IMR-90 (cell line): ENCODE measurements at regions not wholly inside any gene's neighbourhood (a gene's known extent, or its start where the extent isn't known, plus 50 kb on each side); places are given as distances from the start of the nearest gene placed in this dataset.

Experiments
- ATAC-seq: fragments of 200-7000 bp; cut with Tn5 transposase; 2 replicates; pipeline ENCODE4 v1.9.1; 2020; ENCODE audit warnings: low read depth, mild to moderate bottlenecking, moderate library complexity
- BruUV-seq: library from RNA; stranded (reverse); fragments of 400-500 nt; replicated peaks from 2 replicates; lab custom pipeline; 2021; lab: Mats Ljungman, UMichigan
- CTCF ChIA-PET: fragments of 300-600 bp; formaldehyde crosslinking; extraction: SDS; loops from one replicate; lab custom pipeline; 2021; ENCODE audit warnings: antibody characterized with exemption; lab: Yijun Ruan, JAX
- POLR2A ChIA-PET: fragments of 300-600 bp; sonication (Branson Sonifier 250); formaldehyde crosslinking; loops from one replicate; lab custom pipeline; 2022; ENCODE audit warnings: antibody characterized with exemption; ENCODE audit not compliant: unreplicated experiment; lab: Charles Lee
- DNase-seq: peaks from one replicate; pipeline ENCODE4 v3.0.0; 2013
- H2AFZ ChIP-seq: replicated peaks from 2 replicates; pipeline ENCODE3; 2013; ENCODE audit warnings: low read length, mild to moderate bottlenecking; ENCODE audit not compliant: poor library complexity
- H2AK5ac ChIP-seq: 2 replicates; pipeline ENCODE4 v1.6.1; 2013; ENCODE audit warnings: low read depth, low read length, inconsistent platforms
- H2AK9ac ChIP-seq: replicated peaks from 2 replicates; pipeline ENCODE3; 2013; ENCODE audit warnings: mild to moderate bottlenecking, low read depth, low read length, moderate library complexity; ENCODE audit not compliant: poor library complexity
- H2BK120ac ChIP-seq: 2 replicates; pipeline ENCODE4 v1.6.1; 2013; ENCODE audit warnings: low read depth, low read length, inconsistent platforms
- H2BK15ac ChIP-seq: 3 replicates; pipeline ENCODE4 v1.6.1; 2013; ENCODE audit warnings: low read depth, low read length, inconsistent platforms
- H2BK20ac ChIP-seq: 2 replicates; pipeline ENCODE4 v1.6.1; 2013; ENCODE audit warnings: low read depth, mild to moderate bottlenecking, inconsistent platforms, low read length, moderate library complexity
- H2BK5ac ChIP-seq: 2 replicates; pipeline ENCODE4 v1.6.1; 2013; ENCODE audit warnings: mild to moderate bottlenecking, low read depth, low read length, inconsistent platforms; ENCODE audit not compliant: poor library complexity, severe bottlenecking
- H3K14ac ChIP-seq: replicated peaks from 2 replicates; pipeline ENCODE4 v1.6.1; 2013; ENCODE audit warnings: low read depth, low read length, inconsistent platforms
- H3K18ac ChIP-seq: 2 replicates; pipeline ENCODE4 v1.6.1; 2013; ENCODE audit warnings: low read depth, low read length, control low read depth
- H3K23ac ChIP-seq: 2 replicates; pipeline ENCODE4 v1.6.1; 2013; ENCODE audit warnings: low read depth, low read length, inconsistent platforms
- H3K27ac ChIP-seq: 2 replicates; pipeline ENCODE4 v1.5.1; 2013; ENCODE audit warnings: mild to moderate bottlenecking, control low read depth, low read length; ENCODE audit not compliant: insufficient read depth
- H3K27me3 ChIP-seq: 2 replicates; pipeline ENCODE4 v1.6.1; 2013; ENCODE audit warnings: low read length; ENCODE audit not compliant: control insufficient read depth, insufficient read depth
- H3K36me3 ChIP-seq: 2 replicates; pipeline ENCODE4 v1.6.1; 2013; ENCODE audit warnings: low read length, mixed read lengths; ENCODE audit not compliant: control insufficient read depth, insufficient read depth
- H3K4ac ChIP-seq: 2 replicates; pipeline ENCODE4 v1.6.1; 2013; ENCODE audit warnings: low read depth, low read length, inconsistent platforms
- H3K4me1 ChIP-seq: 2 replicates; pipeline ENCODE4 v1.6.1; 2013; ENCODE audit warnings: low read length, mixed read lengths; ENCODE audit not compliant: control insufficient read depth, insufficient read depth
- H3K4me2 ChIP-seq: 2 replicates; pipeline ENCODE4 v1.6.1; 2013; ENCODE audit warnings: low read depth, mild to moderate bottlenecking, control low read depth, low read length, moderate library complexity
- H3K4me3 ChIP-seq: 2 replicates; pipeline ENCODE4 v1.5.1; 2013; ENCODE audit warnings: low read depth, mild to moderate bottlenecking, control low read depth, low read length, moderate library complexity; ENCODE audit not compliant: insufficient read depth
- H3K56ac ChIP-seq: 2 replicates; pipeline ENCODE4 v1.6.1; 2013; ENCODE audit warnings: low read length, inconsistent platforms; ENCODE audit not compliant: insufficient read depth; ENCODE audit errors: extremely low read depth
- H3K79me1 ChIP-seq, 2 experiments: 2 replicates each; pipeline ENCODE4 v1.6.1; 2013; ENCODE audit warnings: low read length in 2 of 2, inconsistent platforms in 1 of 2, low read depth in 1 of 2
- H3K9ac ChIP-seq: 2 replicates; pipeline ENCODE4 v1.6.1; 2013; ENCODE audit warnings: low read depth, low read length, control low read depth
- H3K9me1 ChIP-seq: 2 replicates; pipeline ENCODE4 v1.6.1; 2013; ENCODE audit warnings: low read length, inconsistent platforms; ENCODE audit not compliant: insufficient read depth
- H3K9me3 ChIP-seq: 2 replicates; pipeline ENCODE4 v1.6.1; 2013; ENCODE audit warnings: low read length; ENCODE audit not compliant: control insufficient read depth, insufficient read depth
- H4K20me1 ChIP-seq: 2 replicates; pipeline ENCODE4 v1.6.1; 2013; ENCODE audit warnings: low read length, inconsistent platforms; ENCODE audit not compliant: insufficient read depth
- H4K5ac ChIP-seq: 2 replicates; pipeline ENCODE4 v1.6.1; 2013; ENCODE audit warnings: mild to moderate bottlenecking, low read depth, low read length, control low read depth
- H4K8ac ChIP-seq, 2 experiments: 2 replicates each; pipeline ENCODE4 v1.6.1; 2013; ENCODE audit warnings: low read depth in 2 of 2, low read length in 2 of 2, control low read depth in 1 of 2, inconsistent platforms in 1 of 2
- H4K91ac ChIP-seq: 2 replicates; pipeline ENCODE4 v1.6.1; 2013; ENCODE audit warnings: low read depth, low read length, inconsistent platforms; ENCODE audit not compliant: insufficient read depth
- CHD1 ChIP-seq: IDR thresholded peaks from 2 replicates; pipeline ENCODE4 v1.6.1; 2012; ENCODE audit warnings: low read depth, low read length, improper control_type of control experiment
- ELK1 ChIP-seq: fragments of 150-350 bp; IDR thresholded peaks from 2 replicates; pipeline ENCODE4 v1.6.1; 2016; ENCODE audit warnings: low read depth, mild to moderate bottlenecking, low read length, moderate library complexity, borderline replicate concordance
- FOS ChIP-seq: fragments of 150-350 bp; IDR thresholded peaks from 2 replicates; pipeline ENCODE4 v1.6.1; 2016; ENCODE audit warnings: low read depth, low read length
- MAFK ChIP-seq: IDR thresholded peaks from 2 replicates; pipeline ENCODE4 v1.6.1; 2012; ENCODE audit warnings: low read depth, low read length, improper control_type of control experiment
- MAZ ChIP-seq: IDR thresholded peaks from 2 replicates; pipeline ENCODE4 v1.6.1; 2012; ENCODE audit warnings: low read depth, mild to moderate bottlenecking, low read length, improper control_type of control experiment, moderate library complexity, borderline replicate concordance
- NFE2L2 ChIP-seq: fragments of 150-350 bp; IDR thresholded peaks from 2 replicates; pipeline ENCODE4 v1.6.1; 2016; ENCODE audit warnings: low read depth, mild to moderate bottlenecking, low read length
- POLR2A ChIP-seq: IDR thresholded peaks from 2 replicates; pipeline ENCODE4 v1.6.1; 2012; ENCODE audit warnings: mild to moderate bottlenecking, low read depth, low read length
- RAD21 ChIP-seq: IDR thresholded peaks from 2 replicates; pipeline ENCODE4 v1.6.1; 2012; ENCODE audit warnings: low read length, improper control_type of control experiment
- RFX5 ChIP-seq: IDR thresholded peaks from 2 replicates; pipeline ENCODE4 v1.8.0; 2012; ENCODE audit warnings: low read depth, mild to moderate bottlenecking, low read length, moderate library complexity
- SMC3 ChIP-seq: fragments of 150-350 bp; IDR thresholded peaks from 2 replicates; pipeline ENCODE4 v1.6.1; 2016; ENCODE audit warnings: low read depth, mild to moderate bottlenecking, antibody characterized with exemption, low read length, moderate library complexity
- WGBS, 2 experiments: methylation state at CpG; one replicate each; pipeline versions ENCODE4 v1.1.5 to v1.1.7; 2013; ENCODE audit warnings: missing lambda C conversion rate in 2 of 2; ENCODE audit not compliant: insufficient read length in 1 of 2; ENCODE audit errors: extremely low coverage in 2 of 2; 5-methylcytosine and 5-hydroxymethylcytosine counted together
- dilution Hi-C: fragments of 300-500 bp; cut with HindIII; formaldehyde crosslinking; loops from one replicate; pipeline ENCODE4 v1.14.3; 2018; ENCODE audit warnings: low sequenced_read_pairs; ENCODE audit not compliant: unreplicated experiment
- in situ Hi-C: fragments of 300-500 bp; cut with MboI; formaldehyde crosslinking; loops from 3 replicates; pipeline ENCODE4 v1.14.3; 2019; ENCODE audit warnings: low sequenced_read_pairs, inconsistent platforms, mixed read lengths
- intact Hi-C: fragments of 100-400 bp; cut with micrococcal nuclease; formaldehyde crosslinking; loops from 2 replicates; pipeline ENCODE4 v1.10.0; 2022
- TF ChIP-seq, protein P1 (sequence below): fragments of 150-350 bp; IDR thresholded peaks from 2 replicates; pipeline ENCODE4 v1.6.1; 2017; ENCODE audit warnings: mild to moderate bottlenecking, antibody characterized with exemption, low read length, low read depth

DNA sequence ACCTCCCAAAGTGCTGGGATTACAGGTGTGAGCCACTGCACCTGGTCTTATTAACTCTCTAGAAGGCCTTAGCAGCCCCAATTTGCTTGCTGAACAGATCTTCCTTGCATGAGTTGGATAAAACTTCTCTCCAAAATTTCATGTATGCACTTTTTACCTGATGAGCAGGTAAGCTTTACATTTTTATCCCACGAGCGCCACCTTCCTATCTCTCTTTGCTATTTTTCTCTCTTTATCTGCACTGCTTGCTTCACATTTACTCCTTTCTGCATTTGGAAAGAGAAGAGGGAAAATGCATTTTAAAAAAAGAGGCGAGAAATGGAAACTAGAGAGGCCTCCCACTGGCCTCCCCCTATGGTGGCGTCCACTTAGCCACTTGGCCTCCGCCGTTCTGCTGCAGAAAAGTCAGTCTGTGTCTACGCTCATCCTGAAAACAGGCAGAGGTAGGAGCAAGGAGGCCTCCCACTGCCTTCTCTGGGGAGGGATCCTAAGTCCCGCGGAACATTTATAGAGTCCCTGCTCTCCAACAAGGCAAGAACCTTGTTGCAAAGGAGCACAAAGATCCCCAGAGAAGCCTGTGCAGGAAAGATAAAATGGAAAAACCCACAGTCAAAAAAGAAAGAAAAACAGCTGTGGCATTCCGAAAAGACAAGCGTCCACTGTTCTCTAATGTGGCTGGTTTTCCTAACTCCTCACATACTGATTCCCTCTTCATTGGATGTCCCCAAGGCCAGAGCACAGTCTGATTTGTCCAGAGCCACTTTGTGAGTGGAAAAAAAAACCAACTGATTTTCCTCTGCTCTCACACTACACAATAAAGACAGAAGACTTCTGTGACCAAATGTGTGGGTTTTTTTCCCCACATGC, 62.2 kb upstream of the INCENP start (continued):
- no peak for TF ChIP-seq ELK1

DNA sequence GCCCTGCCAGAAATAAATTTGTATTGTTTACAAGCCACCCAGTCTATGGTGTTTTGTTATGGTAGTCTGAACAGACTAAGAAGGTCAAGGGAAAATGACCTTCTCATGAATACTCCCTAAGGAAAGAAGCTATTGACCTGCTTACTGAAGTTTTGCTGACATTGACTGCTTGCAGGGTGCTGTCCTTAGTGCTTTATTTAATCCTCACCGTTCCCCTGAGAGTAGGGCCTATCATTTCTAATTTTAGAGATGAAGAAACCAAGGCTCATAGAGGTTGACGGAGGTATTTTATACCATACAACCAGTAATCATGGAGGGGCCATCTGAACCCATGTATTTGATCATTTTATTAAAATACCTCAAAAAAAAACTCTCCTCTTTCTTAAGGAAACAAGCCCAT, 66.7 kb upstream of the INCENP start:
- H2BK15ac ChIP-seq = no peak overlapping the region
- no peak overlapping the region for H3K4me2 ChIP-seq
- H2AK5ac ChIP-seq = no peak overlapping the region
- H3K27me3 ChIP-seq = peaks cover 9% of the 10 kb centered on the region
- dilution Hi-C loops = no loop called here
- no peaks in the 10 kb centered on the region for H3K4me1 ChIP-seq
- no peaks in the 10 kb centered on the region for H3K36me3 ChIP-seq
- H3K79me1 ChIP-seq = no peaks in the 10 kb centered on the region
- H3K4me3 ChIP-seq = no peak overlapping the region
- no CpG with 5 or more reads among the region's 2 CpGs for WGBS, 2 experiments
- DNase-seq (no peak), ATAC-seq (no peak)
- H2BK20ac ChIP-seq = no peak overlapping the region
- H3K23ac ChIP-seq = no peak overlapping the region
- H2BK120ac ChIP-seq = no peak overlapping the region
- no peaks in the 10 kb centered on the region for H3K9me1 ChIP-seq
- no peak overlapping the region for H3K27ac ChIP-seq
- H3K9ac ChIP-seq = no peak overlapping the region
- H3K56ac ChIP-seq = no peak overlapping the region
- no peak overlapping the region for H4K8ac ChIP-seq
- no peak overlapping the region for H3K14ac ChIP-seq
- no peak overlapping the region for H4K5ac ChIP-seq
- no peak overlapping the region for H3K18ac ChIP-seq
- H3K4ac ChIP-seq = no peak overlapping the region
- H2BK5ac ChIP-seq = no peak overlapping the region
- no peaks in the 10 kb centered on the region for H4K20me1 ChIP-seq
- no peak overlapping the region for H2AFZ ChIP-seq
- no TSS peak for BruUV-seq
- intact Hi-C loops = no loop called here
- no peak overlapping the region for H2AK9ac ChIP-seq
- POLR2A ChIA-PET = no interaction called here
- CTCF ChIA-PET = no interaction called here
- H4K91ac ChIP-seq = no peak overlapping the region
- no peaks in the 10 kb centered on the region; the same call in 1 of the 2 replicates for H3K9me3 ChIP-seq
- in situ Hi-C loops = no loop called here
- TF ChIP-seq FOS = no peak
- TF ChIP-seq SMC3 = no peak
- no peak for TF ChIP-seq RAD21
- no peak for TF ChIP-seq MAFK
- TF ChIP-seq RFX5 = no peak
- no peak for TF ChIP-seq NFE2L2
- TF ChIP-seq ELK1 = no peak
- TF ChIP-seq MAZ = no peak
- TF ChIP-seq CHD1 = no peak
- TF ChIP-seq, protein P1, sequence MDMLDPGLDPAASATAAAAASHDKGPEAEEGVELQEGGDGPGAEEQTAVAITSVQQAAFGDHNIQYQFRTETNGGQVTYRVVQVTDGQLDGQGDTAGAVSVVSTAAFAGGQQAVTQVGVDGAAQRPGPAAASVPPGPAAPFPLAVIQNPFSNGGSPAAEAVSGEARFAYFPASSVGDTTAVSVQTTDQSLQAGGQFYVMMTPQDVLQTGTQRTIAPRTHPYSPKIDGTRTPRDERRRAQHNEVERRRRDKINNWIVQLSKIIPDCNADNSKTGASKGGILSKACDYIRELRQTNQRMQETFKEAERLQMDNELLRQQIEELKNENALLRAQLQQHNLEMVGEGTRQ = no peak
- TF ChIP-seq POLR2A = no peak
